ENCODE measurements at regions not wholly inside any gene's neighbourhood (a gene's known extent, or its start where the extent isn't known, plus 50 kb on each side); places are given as distances from the start of the nearest gene placed in this dataset.
"Not testable (repeated sequence)": the region's sequence is repeated elsewhere in the genome, so short reads cannot be mapped to it uniquely, and the experiment has no call there.

DNA sequence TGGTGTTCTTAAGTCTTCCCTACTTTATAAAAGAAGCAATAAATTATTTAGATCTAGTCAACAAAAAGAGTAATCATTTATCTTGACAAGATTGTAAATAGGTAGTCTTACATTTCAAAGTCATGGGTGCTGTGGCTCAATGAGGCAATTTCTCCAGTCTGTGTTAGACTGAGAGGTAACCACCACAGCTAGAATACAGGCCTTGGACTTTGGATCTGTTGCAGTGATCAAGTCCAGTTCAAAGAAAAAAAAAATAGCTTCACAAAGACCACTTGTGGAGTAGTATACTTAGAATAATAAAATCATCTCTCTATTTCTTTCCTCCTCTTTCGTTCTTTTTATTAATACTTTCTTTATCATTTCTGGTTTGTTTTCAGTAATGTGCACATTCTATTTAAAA is 93.1 kb upstream of the FSIP2 start:
- DNase-seq (ENCODE audit: low read depth) = no peak

DNA sequence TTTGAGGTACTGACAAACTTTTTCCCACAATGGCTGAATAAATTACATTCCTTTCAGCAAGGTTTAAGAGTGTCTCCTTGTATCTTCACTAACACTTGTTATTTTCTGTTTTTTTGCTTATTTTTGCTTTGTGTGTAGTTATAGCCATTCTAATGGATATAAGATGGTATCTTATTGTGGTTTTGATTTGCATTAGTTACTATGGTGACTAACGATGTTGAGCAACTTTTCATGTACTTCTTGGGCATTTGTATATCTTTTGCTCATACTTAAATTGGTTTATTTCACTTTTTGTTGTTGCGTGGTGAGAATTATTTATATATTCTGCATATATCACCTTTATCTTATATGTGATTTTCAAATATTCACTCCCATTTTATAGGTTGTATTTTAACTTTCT is 79.9 kb upstream of the FSIP2 start:
- no peak for DNase-seq (ENCODE audit: low read depth)

DNA sequence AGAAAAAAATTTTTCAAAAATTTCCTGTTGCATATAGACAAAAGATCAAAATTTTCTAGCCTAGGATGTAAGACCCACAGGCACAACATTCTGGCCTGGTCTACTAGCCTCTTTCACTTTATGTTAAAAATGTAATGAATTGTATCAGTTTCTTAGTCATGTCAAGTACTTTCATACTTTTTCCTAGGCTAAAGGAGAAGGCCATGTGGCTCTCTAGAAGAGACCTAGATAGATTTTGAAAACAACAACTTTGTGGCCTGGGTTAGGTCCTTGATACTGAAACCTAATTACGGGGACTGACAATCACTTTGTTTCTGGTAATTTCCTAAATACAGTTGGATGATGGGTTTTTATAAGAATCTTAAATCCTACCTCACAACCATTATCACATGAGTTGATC is 74.8 kb upstream of the FSIP2 start:
- no peak for DNase-seq (ENCODE audit: low read depth)

DNA sequence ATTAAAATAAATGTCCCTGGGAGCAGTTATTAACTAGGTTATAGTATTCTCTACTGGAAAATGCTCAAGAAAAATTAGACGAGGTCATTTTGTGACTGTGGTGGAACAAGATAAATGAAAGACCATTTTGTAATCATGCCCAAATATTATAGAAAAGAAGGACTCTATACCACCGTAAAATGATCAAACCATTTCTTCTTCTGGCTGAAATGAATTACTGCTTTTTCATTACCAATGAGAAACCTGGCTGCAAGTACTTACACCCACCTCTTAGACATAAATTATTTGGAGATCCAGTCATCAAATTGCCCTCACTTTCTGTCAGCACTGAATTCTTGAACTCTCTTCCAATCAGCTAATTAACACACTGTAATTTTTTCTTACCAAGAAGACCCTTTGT is 74.2 kb upstream of the FSIP2 start:
- no peak for DNase-seq (ENCODE audit: low read depth)

DNA sequence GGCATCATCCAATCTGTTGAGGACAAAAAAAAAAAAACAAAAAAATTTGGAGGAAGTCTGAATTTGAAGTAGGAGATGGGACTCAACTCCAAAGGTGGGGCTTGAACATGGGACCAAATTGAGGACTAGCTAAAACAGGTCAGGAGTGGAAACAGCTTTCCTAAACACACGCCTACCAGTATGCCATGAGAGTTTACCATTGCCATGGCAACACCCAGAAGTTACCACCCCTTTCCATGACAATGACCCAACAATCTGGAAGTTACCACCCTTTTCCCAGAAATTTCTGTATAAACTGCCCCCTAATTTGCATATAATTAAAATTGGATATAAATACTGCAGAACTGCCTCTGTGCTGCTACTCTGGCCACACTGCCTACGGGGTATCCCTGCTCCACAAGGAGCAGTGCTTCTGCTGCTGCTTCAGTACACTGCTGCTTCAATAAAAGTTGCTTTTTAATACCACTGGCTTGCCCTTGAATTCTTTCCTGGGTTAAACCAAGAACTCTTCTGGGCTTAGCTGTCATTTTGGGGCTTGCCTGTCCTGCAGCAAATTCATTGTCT is 73.3 kb upstream of the FSIP2 start:
- no peak for DNase-seq (ENCODE audit: low read depth)

DNA sequence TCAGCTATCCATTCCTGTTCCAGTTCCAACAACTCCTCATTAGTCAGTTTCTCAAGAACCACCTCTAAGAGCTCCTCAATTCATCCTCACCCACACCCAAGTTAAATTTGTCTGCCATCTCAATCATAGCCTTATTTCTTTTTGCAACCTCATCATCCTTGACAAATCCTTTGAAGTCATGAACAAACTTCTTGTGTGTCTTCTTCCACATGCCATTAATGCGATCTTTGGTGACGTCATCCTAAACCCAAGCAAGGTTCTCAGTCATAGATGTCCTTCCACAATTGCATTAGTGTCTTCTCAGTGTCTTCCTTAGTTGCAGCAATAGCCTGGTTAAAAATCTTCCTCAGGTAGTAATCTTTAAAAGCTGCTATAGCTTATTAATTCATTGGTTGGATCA is 71.2 kb upstream of the FSIP2 start:
- DNase-seq (ENCODE audit: low read depth) = no peak

DNA sequence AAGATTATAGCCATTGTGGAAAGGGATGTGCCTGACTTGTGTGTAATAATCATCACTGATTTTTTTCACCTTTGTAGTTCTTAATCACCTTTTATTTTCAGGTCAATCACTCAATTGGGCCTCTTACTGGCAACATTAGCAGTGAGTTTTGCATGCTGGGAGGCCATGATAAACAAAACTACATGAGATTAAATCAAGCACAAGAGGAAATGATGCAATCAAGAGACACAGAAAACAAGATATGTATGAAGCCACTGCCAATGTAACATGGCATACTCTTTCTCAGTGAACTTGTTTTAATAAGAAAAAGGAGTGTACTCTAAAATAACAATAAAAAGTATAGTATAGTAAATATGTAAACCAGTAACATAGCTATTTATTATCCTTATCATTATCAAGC is 69.9 kb upstream of the FSIP2 start:
- no peak for DNase-seq (ENCODE audit: low read depth)

DNA sequence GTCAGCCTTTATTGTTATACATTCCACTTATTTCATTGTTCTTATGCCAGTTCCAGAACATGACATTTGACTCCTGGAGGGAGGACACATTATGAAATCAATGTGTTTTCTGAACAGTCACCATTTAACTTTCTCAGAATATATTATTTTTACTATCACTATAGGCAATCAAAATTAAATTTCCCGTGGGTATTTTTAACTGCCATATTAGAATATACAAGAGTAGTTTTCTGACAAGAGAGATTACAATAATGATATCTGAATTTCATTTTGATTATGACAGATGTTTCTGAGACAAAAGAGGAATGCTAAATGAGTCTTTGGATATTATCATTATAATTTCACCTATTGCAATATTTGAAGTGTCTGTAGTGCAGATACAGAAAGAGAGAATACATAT is 64.4 kb upstream of the FSIP2 start:
- DNase-seq (ENCODE audit: low read depth) = no peak

DNA sequence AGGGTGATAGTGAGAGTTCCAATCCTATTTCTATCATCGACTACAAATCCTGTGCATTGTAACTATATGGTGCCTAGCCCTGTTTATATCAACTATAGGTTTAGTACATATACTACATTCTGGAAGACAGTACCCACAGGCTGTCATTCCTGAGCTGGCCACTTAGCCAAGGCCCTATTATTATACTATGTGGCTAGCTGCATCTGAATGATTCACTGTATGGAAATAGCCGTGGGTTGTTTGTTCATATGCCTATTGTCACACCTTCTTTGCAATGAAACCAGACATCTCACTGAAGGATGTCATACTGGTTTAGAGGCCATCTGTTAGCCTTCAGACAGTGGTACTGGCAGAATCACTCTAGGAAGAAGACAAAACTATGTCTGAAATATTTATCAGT is 62.3 kb upstream of the FSIP2 start:
- no peak for DNase-seq (ENCODE audit: low read depth)

- not testable (repeated sequence) for DNase-seq (ENCODE audit: low read depth)
Measured at GRCh38 chr2:185687001-185687400, 51.6 kb upstream of the FSIP2 start.

GRCh38 chr2:185687967-185688366 is 50.6 kb upstream of the FSIP2 start:
- no peak for DNase-seq (ENCODE audit: low read depth)

All from Daoy (cell line).